Fibroblast of the aortic adventitia (primary cell): ENCODE measurements at regions not wholly inside any gene's neighbourhood (a gene's known extent, or its start where the extent isn't known, plus 50 kb on each side); places are given as distances from the start of the nearest gene placed in this dataset.

Experiments
- DNase-seq: peaks from one replicate; pipeline ENCODE4 v3.0.0-alpha.2; 2010; ENCODE audit warnings: low read depth
- H3K4me3 ChIP-seq: 2 replicates; pipeline ENCODE4 v1.5.1; 2011; ENCODE audit warnings: low read depth, mild to moderate bottlenecking, control low read depth, low read length, moderate library complexity
- CTCF ChIP-seq: IDR thresholded peaks from 2 replicates; pipeline ENCODE4 v1.5.1; 2011; ENCODE audit warnings: mild to moderate bottlenecking, low read length, control low read depth, inconsistent platforms; ENCODE audit not compliant: insufficient read depth

DNA sequence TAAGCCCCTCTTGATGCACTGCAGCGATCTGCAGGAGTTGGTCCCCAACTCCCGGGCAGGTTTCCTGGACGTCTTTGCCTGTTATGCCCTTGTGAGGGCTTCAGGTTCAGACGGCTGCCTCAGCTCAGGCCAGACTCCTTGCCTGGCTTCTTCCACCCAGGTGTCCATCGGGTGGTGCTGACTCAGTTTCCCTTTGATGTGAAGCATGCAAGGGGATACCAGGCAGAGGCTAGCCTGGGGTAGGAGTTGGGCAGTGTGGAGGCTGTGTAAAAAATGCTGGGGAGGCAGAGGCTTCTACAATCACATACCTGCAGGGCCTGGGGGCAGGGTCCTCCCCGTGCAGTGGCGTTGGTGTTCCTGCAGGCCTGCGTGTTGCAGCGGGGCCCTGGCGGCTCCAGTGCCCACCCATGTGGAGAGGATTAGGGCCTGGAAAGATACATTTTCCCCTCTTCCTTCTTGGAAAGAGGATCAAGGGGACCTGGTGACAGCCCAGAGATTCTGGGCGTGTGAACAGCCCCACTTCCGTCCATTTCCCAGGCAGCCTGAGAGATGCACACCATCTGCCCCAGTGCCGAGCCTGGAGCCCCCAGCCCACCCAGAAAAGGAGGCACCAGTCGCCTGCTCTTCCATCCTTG, 338.3 kb downstream of the DYSF start:
- no peak for TF ChIP-seq CTCF
- H3K4me3 ChIP-seq, result no peak overlapping the region
- no peak for DNase-seq

DNA sequence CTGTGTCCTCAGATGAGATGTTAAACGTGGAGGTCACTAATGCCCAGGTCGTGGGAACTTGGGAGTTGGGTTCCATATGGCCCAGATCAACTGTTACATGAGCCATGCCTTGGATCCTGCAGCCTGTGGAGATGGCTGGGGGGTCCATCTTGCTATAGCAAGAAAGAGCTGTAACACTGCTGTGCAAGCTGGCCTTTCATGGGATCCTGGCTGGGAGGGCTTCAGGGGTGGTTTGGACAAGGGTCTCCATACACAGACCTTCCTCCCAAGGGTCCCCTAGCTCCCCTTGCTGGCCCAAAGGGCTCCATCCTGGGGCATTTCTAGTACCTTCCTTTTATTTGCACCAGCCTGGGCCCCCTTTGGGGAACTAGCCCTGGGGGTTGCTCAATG, 337.7 kb downstream of the DYSF start:
- no peak overlapping the region for H3K4me3 ChIP-seq
- no peak for DNase-seq
- TF ChIP-seq CTCF, result no peak

- H3K4me3 ChIP-seq, result no peak overlapping the region
- DNase-seq, result no peak
- TF ChIP-seq CTCF, result no peak
Measured at GRCh38 chr2:71790226-71791060, 337.1 kb downstream of the DYSF start.

- peak; percentile 5 for TF ChIP-seq CTCF
- no peak overlapping the region for H3K4me3 ChIP-seq
- peak; percentile 15 for DNase-seq
Measured at GRCh38 chr2:71789556-71790204, 336.3 kb downstream of the DYSF start.

DNA sequence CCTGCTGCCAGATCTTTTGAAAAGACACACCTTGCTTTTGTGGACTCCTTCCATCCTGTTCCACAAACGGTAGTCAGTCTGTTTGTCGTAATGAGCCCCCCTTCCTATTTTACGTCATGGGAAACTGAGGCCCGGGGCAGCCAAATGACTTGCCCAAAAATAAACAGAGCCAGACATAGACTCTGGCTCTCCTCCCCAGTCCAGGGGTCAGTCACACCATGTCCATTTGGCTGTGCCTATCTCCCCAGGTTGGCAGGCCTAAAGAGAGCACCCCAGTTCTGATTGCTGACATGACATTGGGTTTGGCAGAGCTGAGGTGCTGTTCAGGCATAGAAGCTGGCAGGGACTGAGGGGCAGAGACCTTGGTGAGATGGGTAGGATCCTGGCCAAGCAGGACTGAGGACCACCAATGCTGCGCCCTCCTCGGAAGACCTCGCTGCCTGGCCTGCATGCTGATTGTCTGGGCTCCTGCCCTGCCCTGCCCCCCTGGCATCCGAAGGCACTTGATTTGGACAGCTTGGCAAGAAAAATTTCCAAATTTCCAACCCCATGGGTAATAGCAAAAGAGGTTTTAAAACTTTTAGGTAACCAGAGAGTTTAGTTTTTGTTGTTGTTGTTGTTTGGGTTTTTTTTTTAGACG, 335.4 kb downstream of the DYSF start:
- no peak for TF ChIP-seq CTCF
- H3K4me3 ChIP-seq, result no peak overlapping the region
- no peak for DNase-seq

- no peak for DNase-seq
- no peak for TF ChIP-seq CTCF
- H3K4me3 ChIP-seq, result no peak overlapping the region
Measured at GRCh38 chr2:71788186-71788525, 334.8 kb downstream of the DYSF start.
